ENCODE measurements at regions not wholly inside any gene's neighbourhood (a gene's known extent, or its start where the extent isn't known, plus 50 kb on each side); places are given as distances from the start of the nearest gene placed in this dataset.
"Not testable (repeated sequence)": the region's sequence is repeated elsewhere in the genome, so short reads cannot be mapped to it uniquely, and the experiment has no call there.

DNA sequence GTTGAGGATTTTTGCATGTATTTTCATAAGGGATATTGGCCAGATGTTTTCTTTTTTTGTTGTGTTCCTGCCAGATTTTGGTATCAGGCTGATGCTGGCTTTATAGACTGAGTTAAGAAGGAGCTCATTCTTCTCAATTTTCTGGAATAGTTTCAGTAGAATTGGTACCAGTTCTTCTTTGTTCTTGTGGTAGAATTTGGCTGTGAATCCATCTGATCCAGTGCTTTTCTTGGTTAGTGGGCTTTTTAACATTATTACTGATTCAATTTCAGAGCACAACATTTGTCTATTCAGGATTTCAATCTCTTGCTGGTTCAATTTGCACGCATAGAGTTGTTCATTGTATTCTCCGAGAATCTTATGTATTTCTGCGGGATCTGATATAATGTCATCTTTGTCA is 136.5 kb upstream of the FOXG1 start:
- no peak overlapping the region for H3K4me3 ChIP-seq (ENCODE audit: low read depth, low read length)
- no peak for DNase-seq (ENCODE audit: low read depth)
- TF ChIP-seq, protein P1, sequence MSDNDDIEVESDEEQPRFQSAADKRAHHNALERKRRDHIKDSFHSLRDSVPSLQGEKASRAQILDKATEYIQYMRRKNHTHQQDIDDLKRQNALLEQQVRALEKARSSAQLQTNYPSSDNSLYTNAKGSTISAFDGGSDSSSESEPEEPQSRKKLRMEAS (IDR thresholded peaks at IDR 0.05; ENCODE audit: low read depth, low read length): no peak
- TF ChIP-seq, protein P2, sequence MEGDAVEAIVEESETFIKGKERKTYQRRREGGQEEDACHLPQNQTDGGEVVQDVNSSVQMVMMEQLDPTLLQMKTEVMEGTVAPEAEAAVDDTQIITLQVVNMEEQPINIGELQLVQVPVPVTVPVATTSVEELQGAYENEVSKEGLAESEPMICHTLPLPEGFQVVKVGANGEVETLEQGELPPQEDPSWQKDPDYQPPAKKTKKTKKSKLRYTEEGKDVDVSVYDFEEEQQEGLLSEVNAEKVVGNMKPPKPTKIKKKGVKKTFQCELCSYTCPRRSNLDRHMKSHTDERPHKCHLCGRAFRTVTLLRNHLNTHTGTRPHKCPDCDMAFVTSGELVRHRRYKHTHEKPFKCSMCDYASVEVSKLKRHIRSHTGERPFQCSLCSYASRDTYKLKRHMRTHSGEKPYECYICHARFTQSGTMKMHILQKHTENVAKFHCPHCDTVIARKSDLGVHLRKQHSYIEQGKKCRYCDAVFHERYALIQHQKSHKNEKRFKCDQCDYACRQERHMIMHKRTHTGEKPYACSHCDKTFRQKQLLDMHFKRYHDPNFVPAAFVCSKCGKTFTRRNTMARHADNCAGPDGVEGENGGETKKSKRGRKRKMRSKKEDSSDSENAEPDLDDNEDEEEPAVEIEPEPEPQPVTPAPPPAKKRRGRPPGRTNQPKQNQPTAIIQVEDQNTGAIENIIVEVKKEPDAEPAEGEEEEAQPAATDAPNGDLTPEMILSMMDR (IDR thresholded peaks at IDR 0.05; ENCODE audit: low read depth, low read length): no peak
- TF ChIP-seq POLR2A (IDR thresholded peaks at IDR 0.05; ENCODE audit: extremely low read depth, insufficient read length) (no peak), MYC (IDR thresholded peaks at IDR 0.05; ENCODE audit: low read depth, low read length) (no peak)

DNA sequence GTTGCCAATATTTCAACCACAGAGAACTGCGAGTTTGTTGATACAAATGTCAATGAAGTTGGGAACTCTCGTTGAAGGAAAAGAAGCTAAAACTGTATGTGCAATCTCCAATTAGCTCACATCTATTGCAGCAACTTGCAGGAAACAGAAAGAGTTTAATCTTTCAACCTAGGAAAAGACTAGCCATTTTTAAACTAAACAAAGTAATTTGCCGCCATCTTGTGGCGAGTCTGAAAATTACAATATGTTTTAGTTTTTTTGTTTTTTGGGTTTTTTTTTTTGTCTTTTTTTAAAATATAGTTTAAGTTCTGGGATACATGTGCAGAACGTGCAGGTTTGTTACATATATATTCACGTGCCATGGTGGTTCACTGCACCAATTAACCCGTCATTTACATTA is 131.2 kb upstream of the FOXG1 start:
- no peak overlapping the region for H3K4me3 ChIP-seq (ENCODE audit: low read depth, low read length)
- TF ChIP-seq, protein P1 (IDR thresholded peaks at IDR 0.05; ENCODE audit: low read depth, low read length): no peak
- TF ChIP-seq POLR2A (IDR thresholded peaks at IDR 0.05; ENCODE audit: extremely low read depth, insufficient read length) (no peak), MYC (IDR thresholded peaks at IDR 0.05; ENCODE audit: low read depth, low read length) (no peak)
- TF ChIP-seq, protein P2 (IDR thresholded peaks at IDR 0.05; ENCODE audit: low read depth, low read length): no peak
- DNase-seq (ENCODE audit: low read depth): peak; percentile 37

DNA sequence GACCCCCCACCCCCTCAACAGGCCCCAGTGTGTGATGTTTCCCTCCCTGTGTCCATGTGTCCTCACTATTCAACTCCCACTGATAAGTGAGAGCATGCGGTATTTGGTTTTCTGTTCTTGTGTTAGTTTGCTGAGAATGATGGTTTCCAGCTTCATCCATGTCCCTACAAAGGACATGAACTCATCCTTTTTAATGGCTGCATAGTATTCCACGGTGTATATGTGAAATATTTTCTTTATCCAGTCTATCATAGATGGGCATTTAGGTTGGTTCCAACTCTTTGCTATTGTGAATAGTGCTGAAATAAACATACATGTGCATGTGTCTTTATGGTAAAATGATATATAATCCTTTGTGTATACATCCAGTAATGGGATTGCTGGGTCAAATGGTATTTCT is 130.8 kb upstream of the FOXG1 start:
- DNase-seq (ENCODE audit: low read depth); H3K4me3 ChIP-seq (ENCODE audit: low read depth, low read length): not testable (repeated sequence)

DNA sequence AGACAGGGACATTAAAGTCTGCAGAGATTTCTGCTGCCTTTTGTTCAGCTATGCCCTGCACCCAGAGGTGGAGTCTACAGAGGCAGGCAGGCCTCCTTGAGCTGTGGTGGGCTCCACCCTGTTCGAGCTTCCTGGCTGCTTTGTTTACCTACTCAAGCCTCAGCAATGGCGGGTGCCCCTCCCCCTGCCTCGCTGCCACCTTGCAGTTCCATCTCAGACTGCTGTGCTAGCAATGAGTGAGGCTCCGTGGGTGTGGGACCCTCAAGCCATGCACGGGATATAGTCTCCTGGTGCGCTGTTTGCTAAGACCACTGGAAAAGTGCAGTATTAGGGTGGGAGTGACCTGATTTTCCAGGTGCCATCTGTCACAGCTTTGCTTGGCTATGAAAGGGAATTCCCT is 125.4 kb upstream of the FOXG1 start:
- not testable (repeated sequence) for H3K4me3 ChIP-seq (ENCODE audit: low read depth, low read length); DNase-seq (ENCODE audit: low read depth)

DNA sequence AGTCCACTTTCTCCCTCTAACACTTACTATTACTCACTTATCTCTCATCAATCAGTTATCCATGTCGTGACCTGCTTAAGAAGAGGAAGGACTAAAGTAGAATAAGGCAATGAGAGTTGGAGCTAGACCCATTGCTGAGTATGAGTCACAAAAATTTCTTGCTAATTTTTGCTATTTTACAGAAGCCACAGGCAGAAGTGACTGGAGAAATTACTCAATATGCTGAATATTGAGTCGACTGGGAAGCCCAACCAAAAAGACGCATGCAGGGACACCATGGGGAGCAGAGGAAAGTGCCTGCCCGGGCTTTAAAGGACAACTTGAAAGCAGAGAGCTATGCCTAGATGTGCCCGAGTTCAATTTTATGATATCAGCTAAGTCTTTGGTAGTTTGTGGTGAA is 115.4 kb upstream of the FOXG1 start:
- no peak overlapping the region for H3K4me3 ChIP-seq (ENCODE audit: low read depth, low read length)
- TF ChIP-seq MYC (IDR thresholded peaks at IDR 0.05; ENCODE audit: low read depth, low read length) (no peak), POLR2A (IDR thresholded peaks at IDR 0.05; ENCODE audit: extremely low read depth, insufficient read length) (no peak)
- TF ChIP-seq, protein P2 (IDR thresholded peaks at IDR 0.05; ENCODE audit: low read depth, low read length): no peak
- peak; percentile 2 for DNase-seq (ENCODE audit: low read depth)

DNA sequence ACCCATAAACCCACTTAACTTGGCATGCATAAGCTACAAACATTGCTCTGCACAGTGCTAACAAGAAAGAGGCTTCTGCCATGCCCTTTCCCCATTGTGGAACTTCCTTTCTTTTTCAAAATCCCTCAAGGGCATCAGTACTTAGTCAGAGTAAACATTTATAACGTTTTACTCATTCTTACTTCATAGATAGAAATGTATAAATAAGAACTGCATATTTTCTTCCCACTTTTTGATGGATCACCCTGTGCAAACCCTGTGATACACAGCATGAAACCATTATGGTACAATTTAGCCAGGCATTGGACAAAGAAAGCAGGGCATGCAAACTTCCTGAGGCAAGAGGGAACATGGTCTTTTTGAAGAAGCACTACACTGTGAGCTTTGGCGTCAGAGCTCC is 113.8 kb upstream of the FOXG1 start:
- no peak for TF ChIP-seq MYC (IDR thresholded peaks at IDR 0.05; ENCODE audit: low read depth, low read length)
- TF ChIP-seq, protein P2 (IDR thresholded peaks at IDR 0.05; ENCODE audit: low read depth, low read length): no peak
- TF ChIP-seq POLR2A (IDR thresholded peaks at IDR 0.05; ENCODE audit: extremely low read depth, insufficient read length): no peak
- TF ChIP-seq, protein P1 (IDR thresholded peaks at IDR 0.05; ENCODE audit: low read depth, low read length): no peak
- H3K4me3 ChIP-seq (ENCODE audit: low read depth, low read length): no peak overlapping the region
- DNase-seq (ENCODE audit: low read depth): no peak

DNA sequence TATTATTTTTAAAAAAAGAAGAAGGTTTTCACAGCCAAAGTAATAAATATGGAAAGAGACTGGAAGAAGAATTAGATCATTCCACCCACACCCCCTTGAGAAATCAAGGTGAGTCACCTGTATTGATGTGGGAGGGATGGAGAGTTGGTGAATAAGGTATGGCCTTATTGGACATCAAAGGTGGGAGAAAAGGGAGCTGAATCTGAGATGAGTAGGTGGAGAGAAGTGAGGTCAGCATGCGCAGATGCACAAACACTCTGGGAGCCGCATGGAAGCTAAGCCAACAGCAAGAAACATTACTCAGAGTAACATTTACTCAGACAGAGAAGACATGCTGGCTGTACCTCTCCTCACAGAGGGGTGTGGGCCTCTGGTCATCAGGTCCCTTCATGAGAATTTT is 113.1 kb upstream of the FOXG1 start:
- DNase-seq (ENCODE audit: low read depth): no peak
- TF ChIP-seq, protein P1 (IDR thresholded peaks at IDR 0.05; ENCODE audit: low read depth, low read length): no peak
- TF ChIP-seq POLR2A (IDR thresholded peaks at IDR 0.05; ENCODE audit: extremely low read depth, insufficient read length) (no peak), MYC (IDR thresholded peaks at IDR 0.05; ENCODE audit: low read depth, low read length) (no peak)
- TF ChIP-seq, protein P2 (IDR thresholded peaks at IDR 0.05; ENCODE audit: low read depth, low read length): no peak
- no peak overlapping the region for H3K4me3 ChIP-seq (ENCODE audit: low read depth, low read length)
